ENCODE measurements at regions not wholly inside any gene's neighbourhood (a gene's known extent, or its start where the extent isn't known, plus 50 kb on each side); places are given as distances from the start of the nearest gene placed in this dataset.

- Histone ChIP-seq H3K9me3 (ENCODE audit: control insufficient read depth, insufficient read depth, low read length) (no peaks in the 10 kb centered on the region), H3K27me3 (ENCODE audit: control insufficient read depth, low read length) (no peaks in the 10 kb centered on the region), H3F3A (ENCODE audit: control insufficient read depth, insufficient read depth) (no peaks in the 10 kb centered on the region), H3K9me2 (replicated peaks; ENCODE audit: control insufficient read depth, low read length) (no peaks in the 10 kb centered on the region), H4K20me1 (ENCODE audit: control insufficient read depth, insufficient read depth, low read depth, low read length) (no peaks in the 10 kb centered on the region), H3K36me3 (ENCODE audit: control insufficient read depth, low read length) (no peaks in the 10 kb centered on the region), H3K27ac (ENCODE audit: low read depth, low read length) (no peak overlapping the region), H3K4me1 (ENCODE audit: control insufficient read depth, low read length) (no peaks in the 10 kb centered on the region), H3K4me2 (ENCODE audit: low read length) (no peak overlapping the region), H3K79me2 (ENCODE audit: control insufficient read depth, low read length) (no peaks in the 10 kb centered on the region), H3K4me3 (ENCODE audit: low read length) (no peak overlapping the region)
- no peak for TF ChIP-seq CTCF (IDR thresholded peaks at IDR 0.05; ENCODE audit: low read depth, low read length, poor library complexity, severe bottlenecking)
- TF ChIP-seq EZH2phosphoT487 (IDR thresholded peaks at IDR 0.05; ENCODE audit: borderline replicate concordance, low read length), result no peak
Observed at GRCh38 chr2:83665894-83666293, 793.2 kb downstream of the SUCLG1 start.

GRCh38 chr2:83665154-83665553 lies 793.9 kb downstream of the SUCLG1 start:
- H3K27me3 ChIP-seq (ENCODE audit: control insufficient read depth, low read length), result no peaks in the 10 kb centered on the region
- no peaks in the 10 kb centered on the region for H3K9me3 ChIP-seq (ENCODE audit: control insufficient read depth, insufficient read depth, low read length)
- no peaks in the 10 kb centered on the region for H4K20me1 ChIP-seq (ENCODE audit: control insufficient read depth, insufficient read depth, low read depth, low read length)
- H3K4me2 ChIP-seq (ENCODE audit: low read length), result no peak overlapping the region
- H3K27ac ChIP-seq (ENCODE audit: low read depth, low read length), result no peak overlapping the region
- no peaks in the 10 kb centered on the region for H3K9me2 ChIP-seq (replicated peaks; ENCODE audit: control insufficient read depth, low read length)
- TF ChIP-seq EZH2phosphoT487 (IDR thresholded peaks at IDR 0.05; ENCODE audit: borderline replicate concordance, low read length) (no peak), CTCF (IDR thresholded peaks at IDR 0.05; ENCODE audit: low read depth, low read length, poor library complexity, severe bottlenecking) (no peak)
- H3K4me3 ChIP-seq (ENCODE audit: low read length), result no peak overlapping the region
- no peaks in the 10 kb centered on the region for H3F3A ChIP-seq (ENCODE audit: control insufficient read depth, insufficient read depth)
- H3K36me3 ChIP-seq (ENCODE audit: control insufficient read depth, low read length), result no peaks in the 10 kb centered on the region
- no peaks in the 10 kb centered on the region for H3K79me2 ChIP-seq (ENCODE audit: control insufficient read depth, low read length)
- H3K4me1 ChIP-seq (ENCODE audit: control insufficient read depth, low read length), result no peaks in the 10 kb centered on the region

GRCh38 chr2:83661711-83662110 lies 797.4 kb downstream of the SUCLG1 start:
- no peaks in the 10 kb centered on the region for H3F3A ChIP-seq (ENCODE audit: control insufficient read depth, insufficient read depth)
- H3K79me2 ChIP-seq (ENCODE audit: control insufficient read depth, low read length), result no peaks in the 10 kb centered on the region
- H3K9me3 ChIP-seq (ENCODE audit: control insufficient read depth, insufficient read depth, low read length), result no peaks in the 10 kb centered on the region
- H3K4me1 ChIP-seq (ENCODE audit: control insufficient read depth, low read length), result no peaks in the 10 kb centered on the region
- no peak overlapping the region for H3K4me3 ChIP-seq (ENCODE audit: low read length)
- no peaks in the 10 kb centered on the region for H4K20me1 ChIP-seq (ENCODE audit: control insufficient read depth, insufficient read depth, low read depth, low read length)
- H3K9me2 ChIP-seq (replicated peaks; ENCODE audit: control insufficient read depth, low read length), result no peaks in the 10 kb centered on the region
- no peak overlapping the region for H3K27ac ChIP-seq (ENCODE audit: low read depth, low read length)
- TF ChIP-seq CTCF (IDR thresholded peaks at IDR 0.05; ENCODE audit: low read depth, low read length, poor library complexity, severe bottlenecking) (no peak), EZH2phosphoT487 (IDR thresholded peaks at IDR 0.05; ENCODE audit: borderline replicate concordance, low read length) (no peak)
- no peaks in the 10 kb centered on the region for H3K27me3 ChIP-seq (ENCODE audit: control insufficient read depth, low read length)
- H3K36me3 ChIP-seq (ENCODE audit: control insufficient read depth, low read length), result no peaks in the 10 kb centered on the region
- no peak overlapping the region for H3K4me2 ChIP-seq (ENCODE audit: low read length)

All from DOHH2 (cell line).